Spleen (tissue), 7 donors: ENCODE measurements at regions not wholly inside any gene's neighbourhood (a gene's known extent, or its start where the extent isn't known, plus 50 kb on each side); places are given as distances from the start of the nearest gene placed in this dataset.

ENCODE experiments used
- POLR2A ChIP-seq, 3 donors: fragments of 450-650 bp; IDR thresholded peaks; one replicate each; pipeline ENCODE4 v1.5.1; 2017; ENCODE audit warnings: antibody characterized with exemption in 3 of 3, mild to moderate bottlenecking in 1 of 3
- POLR2AphosphoS5 ChIP-seq, 3 donors: sonication (generic); formaldehyde crosslinking; IDR thresholded peaks; one replicate each; pipeline ENCODE4 v1.5.1; 2017; ENCODE audit warnings: antibody characterized with exemption in 3 of 3
- TF ChIP-seq, protein P1 (sequence below), 11 experiments: fragments of 200-600 bp in 7 of 11; fragments of 450-650 bp in 4 of 11; sonication (generic) in 4 of 11; IDR thresholded peaks in 8 of 11; conservative IDR thresholded peaks in 3 of 11; 1 replicate in 7 of 11; 2 replicates in 4 of 11; pipeline versions ENCODE4 v1.4.0 to v1.8.0; 2016 to 2021; ENCODE audit warnings: antibody characterized with exemption in 11 of 11, inconsistent platforms in 4 of 11, mild to moderate bottlenecking in 1 of 11
- donor health status: DM: no; HTN: no; CAD: no; lungs with moderate emphysema.
- donor health status: DM: no; HTN: no; CAD: no.
- donor health status: DM: no; HTN: no; CAD: no.

DNA sequence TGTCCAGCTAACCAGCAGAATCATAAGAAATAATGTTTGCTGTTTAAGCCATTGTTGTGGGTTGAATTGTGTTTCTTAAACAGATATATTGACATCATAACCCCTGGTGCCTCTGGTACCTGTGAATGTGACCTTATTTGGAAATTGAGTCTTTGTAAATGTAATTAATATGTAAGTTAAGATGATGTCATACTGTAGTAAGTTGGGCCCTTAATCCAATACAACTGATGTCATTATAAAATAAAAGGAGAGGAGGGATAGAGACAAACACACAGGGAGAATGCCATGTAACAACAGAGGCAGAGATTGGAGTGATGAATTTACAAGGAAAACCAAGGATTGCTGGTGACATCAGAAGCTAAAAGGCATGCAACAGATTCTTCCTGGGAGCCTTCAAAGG is 141.4 kb downstream of the ZIC3 start:
- TF ChIP-seq, protein P1, sequence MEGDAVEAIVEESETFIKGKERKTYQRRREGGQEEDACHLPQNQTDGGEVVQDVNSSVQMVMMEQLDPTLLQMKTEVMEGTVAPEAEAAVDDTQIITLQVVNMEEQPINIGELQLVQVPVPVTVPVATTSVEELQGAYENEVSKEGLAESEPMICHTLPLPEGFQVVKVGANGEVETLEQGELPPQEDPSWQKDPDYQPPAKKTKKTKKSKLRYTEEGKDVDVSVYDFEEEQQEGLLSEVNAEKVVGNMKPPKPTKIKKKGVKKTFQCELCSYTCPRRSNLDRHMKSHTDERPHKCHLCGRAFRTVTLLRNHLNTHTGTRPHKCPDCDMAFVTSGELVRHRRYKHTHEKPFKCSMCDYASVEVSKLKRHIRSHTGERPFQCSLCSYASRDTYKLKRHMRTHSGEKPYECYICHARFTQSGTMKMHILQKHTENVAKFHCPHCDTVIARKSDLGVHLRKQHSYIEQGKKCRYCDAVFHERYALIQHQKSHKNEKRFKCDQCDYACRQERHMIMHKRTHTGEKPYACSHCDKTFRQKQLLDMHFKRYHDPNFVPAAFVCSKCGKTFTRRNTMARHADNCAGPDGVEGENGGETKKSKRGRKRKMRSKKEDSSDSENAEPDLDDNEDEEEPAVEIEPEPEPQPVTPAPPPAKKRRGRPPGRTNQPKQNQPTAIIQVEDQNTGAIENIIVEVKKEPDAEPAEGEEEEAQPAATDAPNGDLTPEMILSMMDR (IDR thresholded peaks at IDR 0.05 in 8 of 11, conservative IDR thresholded peaks at IDR 0.05 in 3 of 11), result no peak
- TF ChIP-seq POLR2A (IDR thresholded peaks at IDR 0.05) (no peak), POLR2AphosphoS5 (IDR thresholded peaks at IDR 0.05) (no peak)
